ENCODE measurements at regions not wholly inside any gene's neighbourhood (a gene's known extent, or its start where the extent isn't known, plus 50 kb on each side); places are given as distances from the start of the nearest gene placed in this dataset.

- no peak for DNase-seq
Measured at GRCh38 chr14:98368221-98368620, 903.8 kb downstream of the BCL11B start.

DNA sequence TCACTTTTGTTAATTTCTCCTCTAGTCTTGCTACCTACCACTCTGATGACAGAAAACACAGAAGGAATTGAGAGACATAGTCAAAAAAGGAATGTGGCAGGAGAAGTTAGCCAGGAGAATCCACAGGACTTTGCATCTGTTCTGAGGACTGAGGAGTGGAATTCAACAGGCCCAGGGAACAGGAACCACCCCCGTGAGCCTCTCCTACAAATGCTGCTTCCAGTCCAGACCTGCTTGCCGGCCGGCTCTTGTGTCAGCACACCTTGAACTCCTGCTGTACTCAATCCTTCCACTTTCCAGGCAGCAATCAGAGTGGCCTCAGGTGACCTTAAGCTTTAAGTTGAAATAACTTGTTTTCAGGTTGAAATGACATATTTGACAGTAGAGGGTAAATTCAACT, 903.1 kb downstream of the BCL11B start:
- no peak for DNase-seq

DNA sequence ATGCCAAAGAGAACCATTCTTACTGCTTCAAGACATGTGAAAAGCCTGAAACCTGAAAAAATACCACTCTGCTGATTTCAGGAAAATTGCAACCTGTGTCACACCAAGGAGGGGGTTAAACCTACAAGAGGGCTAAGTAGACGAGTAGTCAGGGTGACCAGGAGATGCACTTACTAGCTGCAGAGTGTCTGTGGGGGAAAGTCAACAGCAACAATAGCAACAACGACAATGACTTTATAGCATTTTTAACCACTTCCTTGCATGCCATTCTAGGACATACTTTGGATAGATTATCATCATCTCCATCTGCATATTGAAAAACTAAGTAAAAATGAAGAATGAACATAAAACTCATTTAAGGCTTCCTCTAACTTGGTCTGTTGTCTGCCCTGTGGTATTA, 902.7 kb downstream of the BCL11B start:
- no peak for DNase-seq

GRCh38 chr14:98370352-98370751, 901.6 kb downstream of the BCL11B start:
- no peak for DNase-seq

GRCh38 chr14:98371141-98371540, 900.9 kb downstream of the BCL11B start:
- no peak for DNase-seq

GRCh38 chr14:98374136-98374535, 897.9 kb downstream of the BCL11B start:
- DNase-seq: no peak

- no peak for DNase-seq
Measured at GRCh38 chr14:98375566-98375965, 896.4 kb downstream of the BCL11B start.

DNA sequence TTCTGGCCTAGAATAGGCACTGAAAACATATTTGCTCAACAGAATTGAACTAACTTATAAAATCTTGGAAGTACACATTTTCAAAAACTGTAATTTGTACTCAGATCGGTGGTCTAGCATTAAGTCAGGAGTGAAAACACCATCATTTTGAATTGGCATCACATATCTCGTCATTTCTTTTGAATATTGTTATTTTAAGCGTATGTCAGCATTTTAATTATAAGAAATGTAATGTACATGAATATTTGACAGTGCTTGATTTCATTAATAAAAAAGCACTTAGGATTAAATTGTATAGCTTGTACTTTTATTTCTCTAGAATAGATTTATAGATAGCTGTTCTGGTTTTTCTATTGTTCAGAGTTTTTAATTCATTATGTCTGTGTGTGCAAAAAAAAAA, 892.2 kb downstream of the BCL11B start:
- no peak for DNase-seq

- DNase-seq: no peak
Measured at GRCh38 chr14:98382662-98383061, 889.3 kb downstream of the BCL11B start.

DNA sequence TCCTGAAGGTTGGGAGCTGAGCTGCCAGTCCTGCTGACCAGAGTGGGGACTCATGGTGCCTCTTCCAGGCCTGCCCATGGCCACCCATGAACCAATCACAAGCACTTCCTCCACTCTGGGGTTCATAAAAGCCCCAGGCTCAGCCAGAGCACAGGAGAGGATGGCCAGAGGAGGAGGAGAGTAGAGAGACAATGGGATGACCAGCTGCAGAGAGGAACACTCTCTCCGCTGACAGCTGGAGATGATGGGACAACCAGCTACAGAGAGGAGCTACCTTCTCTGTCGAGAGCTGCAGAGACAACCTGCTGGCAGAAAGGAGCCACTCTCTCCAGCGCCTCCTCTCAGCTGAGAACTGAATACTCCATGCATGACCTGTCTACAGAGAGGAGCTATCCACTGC, 886.1 kb downstream of the BCL11B start:
- DNase-seq: no peak

DNA sequence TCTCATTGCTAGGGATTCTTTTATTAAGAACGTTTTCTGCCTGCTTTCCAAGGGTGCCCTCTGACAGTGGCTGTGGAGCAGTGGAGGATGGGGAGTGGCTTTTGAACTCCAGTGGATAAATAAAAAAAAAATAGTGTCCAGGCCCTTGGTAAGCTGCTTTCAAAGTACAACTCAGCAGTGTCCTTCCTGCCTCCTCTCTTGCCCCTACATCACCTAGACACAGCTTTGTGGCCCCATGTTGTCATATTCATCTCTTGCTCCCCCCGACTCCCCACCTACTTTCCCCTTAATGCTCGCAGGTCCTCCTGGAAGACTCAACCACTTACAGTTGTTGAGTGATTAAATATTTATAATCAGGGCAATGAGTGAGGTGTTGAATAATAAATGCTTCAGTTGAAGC, 880.9 kb downstream of the BCL11B start:
- DNase-seq: no peak

- no peak for DNase-seq
Measured at GRCh38 chr14:98393527-98393926, 878.5 kb downstream of the BCL11B start.

- no peak for DNase-seq
Measured at GRCh38 chr14:98404811-98405210, 867.2 kb downstream of the BCL11B start.

DNA sequence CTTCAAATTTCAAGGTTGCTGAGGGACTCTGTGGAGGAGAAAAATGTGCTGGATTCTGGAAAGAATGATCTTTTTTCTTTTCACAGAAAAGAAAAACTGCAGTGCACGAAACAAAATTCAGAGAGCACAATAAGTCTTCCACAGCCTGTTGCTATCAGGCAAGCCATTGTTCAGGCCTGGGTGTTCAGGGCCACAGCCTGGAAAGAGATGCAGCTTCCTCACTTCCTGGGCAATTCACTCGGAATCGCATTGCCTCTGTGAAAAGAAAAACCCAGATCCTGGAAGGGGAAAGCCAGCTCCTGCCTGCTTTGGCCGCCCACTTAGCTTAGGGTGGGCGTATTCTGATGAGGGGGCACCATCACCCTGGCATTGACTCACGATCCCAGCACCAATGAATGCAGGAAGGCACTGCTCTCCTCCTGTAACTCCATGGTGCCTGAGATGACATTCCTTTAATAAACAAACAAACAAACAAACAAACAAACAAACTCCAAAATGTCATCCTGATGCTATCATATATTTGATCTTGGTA, 863.9 kb downstream of the BCL11B start:
- DNase-seq: no peak

DNA sequence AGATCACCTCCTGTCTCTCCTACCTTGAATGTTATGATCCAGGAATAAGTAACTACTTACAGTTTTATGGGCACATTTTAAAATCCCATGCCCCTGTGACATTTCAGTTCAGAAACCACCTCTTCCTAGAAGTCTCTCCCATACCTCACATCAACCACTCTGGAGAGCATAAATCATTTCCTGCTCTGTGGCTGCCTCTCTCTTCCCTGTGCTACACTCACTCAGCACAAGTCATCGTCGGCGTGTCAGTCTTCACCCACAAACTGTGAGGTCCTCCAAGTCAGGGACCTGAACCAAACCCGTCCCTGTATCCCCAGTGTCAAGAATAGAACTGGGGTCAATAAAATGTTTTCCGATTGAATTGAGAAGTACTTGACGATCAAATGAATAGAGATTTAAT, 863.3 kb downstream of the BCL11B start:
- no peak for DNase-seq

GRCh38 chr14:98411154-98411553, 860.8 kb downstream of the BCL11B start:
- no peak for DNase-seq

GRCh38 chr14:98412431-98412830, 859.6 kb downstream of the BCL11B start:
- no peak for DNase-seq

- no peak for DNase-seq
Measured at GRCh38 chr14:98415766-98416165, 856.2 kb downstream of the BCL11B start.

- DNase-seq: no peak
Measured at GRCh38 chr14:98417001-98417400, 855.0 kb downstream of the BCL11B start.

DNA sequence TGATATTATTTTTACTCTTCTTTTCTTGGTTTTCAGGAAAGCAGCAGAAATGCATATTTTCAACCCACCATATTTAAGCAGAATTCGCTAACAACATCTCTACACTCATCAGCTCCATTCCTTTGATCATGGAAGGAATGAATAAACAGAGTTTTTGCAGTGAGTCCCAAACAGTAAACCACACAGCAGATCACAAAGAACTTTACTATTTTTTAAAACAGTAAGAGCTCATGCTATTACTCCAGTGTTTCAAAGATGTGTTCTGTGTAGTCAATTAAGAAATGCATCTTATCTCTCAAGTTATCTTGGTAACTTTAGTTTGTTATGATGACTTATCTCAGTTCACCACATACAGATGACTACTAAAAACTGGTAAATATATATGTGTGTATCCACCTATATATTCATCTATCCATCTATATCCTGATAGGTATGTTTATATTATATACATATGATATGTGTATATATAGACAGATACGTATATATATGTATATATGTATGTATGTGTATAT, 843.5 kb downstream of the BCL11B start:
- DNase-seq: no peak

GRCh38 chr14:98433436-98433835, 838.6 kb downstream of the BCL11B start:
- DNase-seq: no peak

DNA sequence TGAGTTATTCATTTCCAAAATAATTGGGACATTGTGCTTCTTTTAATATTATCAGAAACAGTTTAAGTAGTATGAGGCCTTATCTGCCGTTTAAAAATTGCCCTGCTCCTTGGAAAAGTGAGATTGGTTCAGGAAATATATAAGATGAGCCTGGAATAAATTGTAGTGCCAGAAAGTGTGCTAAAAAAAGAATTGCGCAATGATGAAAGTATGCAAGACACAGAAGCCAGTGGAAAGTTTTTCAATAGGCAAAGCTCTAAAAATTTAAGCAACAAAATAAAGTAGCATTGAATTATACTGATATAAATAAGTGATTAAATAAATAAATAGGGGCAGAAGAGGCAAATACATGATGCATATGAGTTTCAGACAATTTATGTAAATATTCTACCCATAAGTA, 834.9 kb downstream of the BCL11B start:
- DNase-seq: no peak

DNA sequence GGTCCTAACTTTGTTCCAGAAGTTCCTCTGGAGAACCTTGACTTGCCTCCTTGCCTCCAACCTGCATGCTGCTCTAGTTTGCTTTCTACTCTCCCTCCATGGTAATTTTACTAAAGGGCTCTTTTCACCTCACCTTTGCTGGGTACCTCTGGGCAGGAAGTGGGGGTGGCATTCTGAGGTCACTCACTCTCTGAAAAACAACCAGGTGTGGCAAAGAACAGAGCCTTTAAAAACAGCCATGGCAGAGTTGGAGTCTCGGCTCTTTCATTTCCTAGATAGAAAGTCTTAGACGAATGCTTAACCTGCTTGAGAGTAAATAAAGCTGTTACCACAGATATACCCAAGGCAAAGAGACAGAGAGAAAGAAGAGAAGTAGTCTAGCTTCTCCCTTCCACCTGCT, 827.9 kb downstream of the BCL11B start:
- no peak for DNase-seq

GRCh38 chr14:98445718-98446117, 826.3 kb downstream of the BCL11B start:
- DNase-seq: no peak

DNA sequence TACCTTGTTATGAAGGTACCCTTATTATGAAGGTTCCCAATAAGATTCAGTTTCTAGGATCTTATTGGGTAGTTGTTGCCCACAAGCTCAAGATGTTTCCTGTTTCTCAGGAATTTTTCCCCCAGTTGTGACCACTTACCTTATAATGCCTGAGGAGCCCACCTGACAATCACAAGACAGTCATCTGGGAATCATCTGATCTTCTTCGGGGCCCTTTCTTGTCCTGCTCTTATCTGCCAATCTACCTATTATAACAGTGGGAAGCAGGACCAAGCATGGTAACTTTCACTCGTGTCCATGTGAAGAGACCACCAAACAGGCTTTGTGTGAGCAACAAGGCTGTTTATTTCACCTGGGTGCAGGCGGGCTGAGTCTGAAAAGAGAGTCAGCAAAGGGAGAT, 825.5 kb downstream of the BCL11B start:
- no peak for DNase-seq

DNA sequence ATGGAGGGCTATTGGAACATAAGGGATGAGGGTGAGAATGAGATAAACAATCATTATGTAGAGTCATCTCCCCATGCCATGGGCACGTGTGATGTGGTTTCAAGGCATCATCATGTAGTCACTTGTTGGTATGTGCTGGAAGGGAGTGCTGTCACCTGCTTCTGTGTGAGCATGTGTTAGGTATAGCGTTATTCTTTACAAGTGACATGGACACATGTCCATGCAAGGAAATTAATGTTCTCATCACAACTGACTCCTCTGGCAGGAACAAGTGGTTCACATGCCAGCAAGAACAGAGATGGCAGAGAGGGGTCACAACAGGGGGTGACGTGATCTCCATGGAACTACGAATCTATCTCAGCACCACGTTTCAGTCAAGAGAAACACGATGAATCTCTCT, 815.8 kb downstream of the BCL11B start:
- no peak for DNase-seq

Measured in RPMI8226 (cell line).